ENCODE measurements at regions not wholly inside any gene's neighbourhood (a gene's known extent, or its start where the extent isn't known, plus 50 kb on each side); places are given as distances from the start of the nearest gene placed in this dataset.

- TF ChIP-seq CTCF (IDR thresholded peaks at IDR 0.05 in 4 of 5, conservative IDR thresholded peaks at IDR 0.05 in 1 of 5) (no peak), POLR2A (IDR thresholded peaks at IDR 0.05) (no peak)
Measured at GRCh38 chr5:53358794-53359193, 121.6 kb upstream of the FST start.

All from gastrocnemius medialis (tissue), 4 donors.